ENCODE measurements at regions not wholly inside any gene's neighbourhood (a gene's known extent, or its start where the extent isn't known, plus 50 kb on each side); places are given as distances from the start of the nearest gene placed in this dataset.

DNA sequence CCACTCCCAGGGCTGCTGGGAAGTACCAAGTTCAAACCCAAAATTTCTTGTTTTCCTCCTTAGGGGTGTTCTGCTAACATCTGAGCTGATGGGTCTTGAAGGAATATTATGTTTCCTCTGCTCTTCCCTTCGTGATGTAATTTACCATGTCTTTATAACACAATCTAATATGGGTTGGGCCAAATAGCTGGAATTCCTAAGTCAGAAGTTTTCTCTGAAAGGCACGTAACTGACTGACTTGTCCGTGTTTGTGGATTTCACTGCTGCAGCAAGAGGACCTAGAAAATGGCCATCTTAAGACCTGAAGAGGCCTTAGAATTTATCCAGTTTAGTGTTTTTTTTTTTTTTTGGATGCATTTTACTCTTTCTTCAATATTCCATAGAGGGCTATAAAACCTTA lies 256.7 kb downstream of the DCDC2C start:
- DNase-seq: no peak

DNA sequence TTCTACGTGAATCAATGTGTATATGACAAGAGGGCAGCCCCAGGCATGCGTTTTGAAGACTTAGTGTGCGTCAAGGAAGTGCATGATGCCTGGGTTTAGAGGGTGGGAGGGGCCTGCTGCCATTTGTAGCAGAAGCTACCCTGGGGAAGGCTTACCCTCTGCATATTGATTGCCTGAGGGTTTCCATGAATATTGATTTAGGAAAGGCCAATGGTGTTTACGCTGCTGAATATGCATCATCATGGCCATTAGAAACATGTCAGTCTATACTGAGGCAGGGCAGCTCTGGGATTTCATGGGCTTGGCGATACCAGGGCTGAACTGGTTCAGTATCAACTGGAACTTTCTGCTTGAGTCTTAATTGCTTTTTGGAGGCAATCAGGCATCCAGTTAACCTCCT lies 259.3 kb downstream of the DCDC2C start:
- DNase-seq: no peak

DNA sequence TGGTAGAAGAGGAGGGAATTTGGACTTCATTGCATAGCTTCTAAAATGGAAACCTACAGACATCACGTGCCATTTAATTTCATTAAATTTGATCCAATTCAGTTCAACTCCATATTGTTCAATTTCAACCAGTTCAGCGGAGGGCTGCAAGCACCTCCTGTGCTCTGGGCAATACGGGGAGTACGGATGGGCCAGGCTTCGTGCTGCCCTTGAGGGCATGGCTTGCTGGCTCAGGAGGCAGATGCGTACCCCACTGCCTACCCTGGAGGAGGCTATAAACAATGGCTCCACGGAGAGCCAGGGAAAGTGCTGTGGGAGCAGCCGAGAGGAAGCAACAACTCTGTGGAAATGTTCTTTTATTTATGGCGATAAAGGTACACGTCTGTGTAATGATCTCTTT lies 261.8 kb downstream of the DCDC2C start:
- no peak for DNase-seq

DNA sequence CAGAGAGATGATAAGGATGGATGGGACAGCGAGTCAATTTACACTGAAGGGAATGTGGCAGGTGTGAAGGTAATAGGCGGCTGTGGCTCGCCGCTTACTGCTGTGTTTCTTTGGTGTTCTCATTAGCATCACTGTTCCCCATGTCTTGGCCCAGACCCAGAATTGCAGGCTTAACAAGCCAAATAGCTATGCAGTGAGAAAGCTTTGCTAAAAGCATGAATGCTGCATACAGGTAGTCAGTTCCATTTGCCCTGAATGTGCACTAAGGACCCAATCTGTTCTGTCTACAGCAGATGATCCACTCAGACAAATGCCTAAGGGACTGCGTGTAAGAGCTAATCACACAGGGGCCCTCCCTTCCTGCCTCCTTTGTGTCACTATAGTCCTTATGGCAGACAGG lies 262.6 kb downstream of the DCDC2C start:
- DNase-seq: no peak

DNA sequence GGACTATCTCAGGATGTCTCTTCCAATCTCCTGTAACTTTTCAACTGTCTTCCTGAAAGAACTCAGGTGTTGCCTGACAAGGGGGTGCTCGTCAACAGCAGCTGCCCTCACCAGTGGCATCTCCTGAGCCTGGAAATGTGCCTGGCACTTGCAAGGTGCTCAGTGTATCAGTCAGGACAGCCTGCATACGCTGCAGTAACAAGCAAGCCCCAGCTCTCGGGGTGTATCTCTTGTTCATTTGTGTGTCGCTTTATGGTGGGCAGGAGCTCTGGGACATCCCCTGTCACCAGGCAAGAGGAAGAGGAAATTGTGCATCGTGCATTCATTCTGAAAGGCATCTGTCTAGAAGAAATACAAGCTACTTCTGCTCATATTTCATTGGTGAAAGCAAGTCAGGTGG lies 263.1 kb downstream of the DCDC2C start:
- no peak for DNase-seq

DNA sequence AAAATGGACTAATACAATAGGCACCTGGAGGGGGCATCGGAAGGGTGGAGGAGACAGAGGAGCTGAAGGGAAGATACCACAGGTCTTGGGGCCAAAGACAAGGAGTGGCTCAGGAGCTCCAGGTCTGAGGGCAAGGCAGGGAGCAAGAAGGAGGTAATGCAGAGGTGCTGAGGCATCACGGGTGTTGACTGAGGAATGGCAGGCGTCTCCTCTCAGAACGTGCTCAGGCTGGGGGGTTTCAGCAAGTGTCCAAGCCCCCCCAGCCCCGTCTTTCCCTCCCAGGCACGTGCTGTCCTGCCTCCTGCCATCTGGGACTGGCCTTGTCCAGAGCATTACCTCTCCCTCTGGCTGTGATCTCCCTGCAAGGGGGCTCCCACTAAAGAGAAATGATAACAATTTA lies 265.4 kb downstream of the DCDC2C start:
- no peak for DNase-seq

DNA sequence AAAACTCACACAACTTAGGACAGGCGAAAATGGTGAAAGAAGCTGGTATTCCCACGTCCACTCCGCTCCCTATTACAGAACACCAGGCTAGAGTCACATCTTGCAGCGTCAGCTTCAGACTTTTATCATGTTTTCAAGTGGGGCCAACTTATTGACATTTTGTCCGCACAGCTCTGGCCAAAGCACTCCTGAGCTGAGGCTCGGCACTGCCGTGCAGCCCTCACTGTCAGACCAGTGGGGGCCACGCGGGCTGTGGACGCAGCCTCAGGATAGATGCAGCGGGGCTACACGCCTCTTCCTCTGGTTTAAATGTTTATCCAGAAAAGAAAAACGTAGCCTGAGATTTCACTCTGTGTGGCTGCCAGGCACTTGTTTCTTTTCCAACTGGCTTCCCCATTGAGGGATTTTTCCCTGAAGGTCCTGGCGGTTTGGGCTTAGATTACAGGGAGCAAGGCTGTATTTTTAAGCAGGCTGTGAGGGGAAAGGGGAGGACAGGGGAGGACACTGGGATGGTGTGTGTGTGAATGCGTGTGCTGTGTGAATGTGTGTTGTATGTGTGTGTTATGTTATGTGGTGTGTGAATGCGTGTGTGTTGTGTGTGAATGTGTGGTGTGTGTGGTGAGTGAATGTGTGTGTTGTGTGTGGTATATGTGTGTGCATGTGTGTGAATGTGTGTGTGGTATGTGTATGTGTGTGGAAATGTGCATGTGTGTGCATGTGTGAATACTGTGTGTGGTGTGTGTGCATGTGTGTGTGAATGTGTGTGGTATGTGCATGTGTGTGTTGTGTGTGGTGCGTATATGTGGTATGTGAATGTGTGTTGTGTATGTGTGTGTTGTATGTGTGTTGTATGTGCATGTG lies 267.6 kb downstream of the DCDC2C start:
- peak in 1 of 3 donors; percentile 32 for DNase-seq

DNA sequence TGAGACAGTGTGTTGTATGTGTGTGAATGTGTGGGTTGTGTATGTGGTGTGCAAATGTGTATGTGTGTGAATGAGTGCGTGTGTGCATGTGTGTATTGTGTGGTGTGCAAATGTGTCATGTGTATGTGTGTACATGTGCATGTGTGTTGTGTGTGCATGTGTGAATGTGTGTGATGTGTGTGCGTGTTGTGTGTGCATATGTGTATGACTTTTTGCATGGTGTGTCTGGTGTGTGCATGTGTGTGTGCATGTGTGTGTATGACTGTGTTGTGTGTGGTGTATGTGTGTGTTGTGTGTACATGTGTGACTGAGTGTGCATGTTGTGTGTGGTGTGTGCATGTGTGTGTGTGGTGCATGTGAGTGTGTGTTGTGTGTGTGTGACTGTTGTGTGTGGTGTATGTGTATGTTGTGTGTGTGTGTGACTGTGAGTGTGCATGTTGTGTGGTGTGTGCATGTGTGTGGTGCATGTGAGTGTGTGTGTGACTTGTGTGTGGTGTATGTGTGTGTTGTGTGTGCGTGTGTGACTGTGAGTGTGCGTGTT lies 268.3 kb downstream of the DCDC2C start:
- DNase-seq: no peak

DNA sequence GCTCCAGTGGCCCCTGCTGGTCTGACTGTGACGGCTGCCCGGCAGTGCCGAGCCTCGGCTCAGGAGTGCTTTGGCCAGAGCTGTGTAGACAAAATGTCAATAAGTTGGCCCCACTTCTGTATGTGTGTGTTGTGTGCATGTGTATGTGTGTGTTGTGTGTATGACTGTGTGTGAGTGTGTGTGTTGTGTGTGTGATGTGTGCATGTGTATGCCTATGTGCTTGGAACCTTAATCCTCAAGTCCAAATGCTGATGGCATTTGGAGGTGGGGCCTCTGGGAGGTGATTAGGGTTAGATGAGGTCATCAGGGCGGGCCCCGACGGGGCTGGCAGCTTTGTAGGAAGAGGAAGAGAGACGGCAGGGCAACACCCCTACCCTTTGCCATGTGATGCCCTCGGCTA lies 269.0 kb downstream of the DCDC2C start:
- DNase-seq: no peak

DNA sequence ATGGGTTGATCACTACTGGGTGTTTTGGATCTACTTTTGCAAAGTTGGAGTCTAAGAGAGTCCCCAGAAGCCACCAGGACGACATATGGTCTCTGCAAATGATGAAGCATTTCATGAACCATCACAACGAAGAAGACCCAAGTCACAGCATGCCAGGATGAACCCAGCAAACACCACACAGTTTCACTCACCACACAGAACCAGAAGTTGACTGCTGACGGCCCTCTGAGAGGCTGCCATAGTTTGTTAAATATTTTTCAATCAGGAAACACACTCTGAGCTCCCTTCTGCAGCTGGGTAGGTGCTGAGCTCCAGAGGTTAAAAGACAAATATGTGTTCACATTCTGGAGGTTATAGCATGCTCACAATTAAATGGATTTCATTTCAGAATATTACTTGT lies 271.4 kb downstream of the DCDC2C start:
- DNase-seq: no peak

DNA sequence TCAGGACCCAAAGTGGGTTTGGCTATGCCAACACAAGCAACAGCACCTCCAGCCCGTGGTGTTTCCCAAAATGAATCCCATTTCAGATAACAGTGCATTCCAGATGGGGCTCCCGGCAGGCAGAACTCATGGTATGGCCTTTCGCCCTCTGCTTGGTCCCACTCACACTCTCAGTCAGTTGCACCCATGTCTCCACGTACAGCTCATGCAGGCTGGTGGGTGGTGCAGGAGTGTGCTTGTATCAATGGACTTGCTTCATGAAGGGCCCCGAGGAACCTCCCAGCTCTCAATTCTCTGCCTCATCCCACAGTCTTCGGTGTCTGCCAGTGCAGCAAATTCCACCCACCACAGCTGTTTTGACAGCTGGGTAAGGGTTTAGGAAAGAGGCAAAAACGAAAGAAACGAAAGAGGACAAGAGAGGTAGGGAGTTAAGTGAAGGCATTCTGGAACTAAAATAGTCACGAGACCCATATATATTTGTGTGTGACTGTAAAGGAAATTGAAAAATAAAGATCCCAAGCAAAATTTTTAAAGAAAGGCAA lies 278.1 kb downstream of the DCDC2C start:
- peak in 1 of 3 donors; percentile 12 for DNase-seq

DNA sequence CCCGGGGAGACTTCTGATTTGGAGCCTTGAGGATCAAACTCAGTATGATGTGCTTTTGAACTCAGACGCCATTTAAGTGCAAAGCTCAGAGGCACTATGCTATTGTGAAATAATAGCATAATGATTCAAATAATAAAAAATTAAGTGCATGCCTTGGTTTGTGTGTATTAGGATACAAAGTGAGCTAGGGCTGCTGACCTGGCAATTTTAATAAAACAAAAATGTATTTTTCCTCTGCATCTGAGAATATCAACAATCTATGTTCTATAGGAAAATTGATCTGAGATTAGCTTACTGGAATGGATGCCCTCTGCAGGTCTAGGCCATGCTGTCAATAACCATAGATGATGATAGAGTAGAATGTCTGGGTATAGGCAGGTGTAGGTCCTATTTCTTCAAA lies 278.8 kb downstream of the DCDC2C start:
- DNase-seq: no peak

DNA sequence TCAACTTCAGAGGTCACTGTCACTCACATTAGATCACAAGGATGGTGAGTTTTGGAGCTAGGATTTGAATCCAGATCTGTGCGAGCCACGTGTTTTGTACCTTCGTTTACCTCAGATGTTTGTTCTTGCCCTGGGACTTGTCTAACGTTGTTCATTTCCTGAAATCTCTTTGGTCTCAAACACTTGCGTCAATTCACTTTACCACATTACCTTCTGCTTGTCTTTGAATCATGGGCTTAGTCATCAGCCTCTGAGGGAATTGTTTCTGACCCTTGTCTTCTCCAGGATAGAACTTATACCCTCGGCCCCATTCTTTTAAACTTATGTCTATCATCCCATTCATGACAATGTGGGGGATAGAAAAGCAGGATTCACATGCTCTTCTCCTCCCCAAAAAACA lies 282.7 kb downstream of the DCDC2C start:
- no peak for DNase-seq

DNA sequence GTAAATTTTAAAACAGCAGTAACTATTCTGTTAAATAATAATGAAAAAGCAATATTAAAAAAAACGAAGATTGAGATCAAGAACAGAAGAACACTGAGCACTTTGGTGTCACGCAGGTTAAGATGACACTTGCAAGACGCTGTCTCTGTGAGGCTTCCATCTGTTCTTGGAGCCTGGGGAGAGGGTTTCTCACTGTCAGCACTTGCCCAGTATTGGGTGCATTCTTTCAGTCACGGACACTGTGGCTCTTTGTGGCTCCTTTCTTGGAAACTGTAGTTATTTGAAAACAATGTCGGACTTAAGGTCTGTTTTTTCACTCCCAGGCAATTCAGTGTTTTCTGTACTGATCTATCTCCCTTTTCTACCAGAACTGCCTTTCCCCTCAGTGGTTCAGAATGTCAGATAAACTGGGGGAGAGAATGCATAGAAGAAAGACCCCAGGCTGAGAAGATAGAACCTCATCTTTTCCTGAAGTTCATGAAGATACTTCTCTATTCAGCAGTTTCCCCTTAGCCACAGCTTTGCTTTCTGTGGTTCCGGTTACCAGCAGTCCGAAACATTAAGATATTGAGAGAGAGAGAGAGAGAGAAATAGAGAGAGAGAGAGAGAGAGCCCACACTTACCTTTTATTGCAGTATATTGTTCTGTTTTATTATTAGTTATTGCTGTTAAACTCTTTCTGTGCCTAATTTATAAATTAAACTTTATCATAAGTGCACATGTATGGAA lies 283.3 kb downstream of the DCDC2C start:
- DNase-seq: no peak

DNA sequence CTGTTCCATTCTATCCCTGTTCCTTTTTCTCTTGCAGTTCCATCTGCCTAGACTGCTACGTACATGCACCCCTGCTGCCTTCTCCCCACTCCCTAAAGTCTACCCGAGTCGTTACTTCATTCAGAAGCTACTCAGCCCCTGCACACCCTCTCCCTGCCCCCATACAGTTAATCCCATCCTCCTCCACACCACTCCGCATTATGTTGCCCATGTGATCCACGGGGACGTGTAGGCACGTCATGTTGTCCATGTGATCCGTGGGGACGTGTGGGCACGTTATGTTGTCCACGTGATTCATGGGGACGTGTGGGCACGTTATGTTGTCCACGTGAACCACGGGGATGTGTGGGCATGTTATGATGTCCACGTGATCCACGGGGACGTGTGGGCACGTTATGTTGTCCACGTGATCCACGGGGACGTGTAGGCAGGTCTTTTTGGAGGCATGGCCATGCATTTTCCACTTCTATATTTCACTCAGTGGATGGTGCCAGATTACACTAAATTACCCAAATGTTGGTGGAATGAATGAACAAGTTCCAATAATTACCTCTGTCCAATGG lies 299.5 kb downstream of the DCDC2C start:
- DNase-seq: no peak

DNA sequence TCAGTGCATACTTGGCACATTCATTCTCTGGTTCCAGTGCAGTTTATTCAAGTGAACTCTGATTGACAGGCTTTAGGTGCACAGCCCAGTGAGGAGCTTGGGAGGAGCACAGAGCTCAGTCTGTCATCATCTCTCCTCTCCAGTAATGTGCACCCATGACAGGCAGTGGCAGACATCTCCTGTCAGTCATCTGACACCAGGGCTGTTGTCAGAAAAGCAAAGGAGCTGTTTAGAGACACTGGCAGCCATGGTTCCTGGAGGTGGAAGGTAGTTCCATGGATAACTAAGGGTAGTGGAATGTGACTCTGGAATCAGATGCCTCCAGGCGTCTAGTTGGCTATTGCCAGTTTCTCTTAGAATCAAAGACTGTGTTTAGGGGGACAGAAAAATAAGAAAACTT lies 308.8 kb downstream of the DCDC2C start:
- DNase-seq: peak in 2 of 3 donors; percentile 3 to 4

DNA sequence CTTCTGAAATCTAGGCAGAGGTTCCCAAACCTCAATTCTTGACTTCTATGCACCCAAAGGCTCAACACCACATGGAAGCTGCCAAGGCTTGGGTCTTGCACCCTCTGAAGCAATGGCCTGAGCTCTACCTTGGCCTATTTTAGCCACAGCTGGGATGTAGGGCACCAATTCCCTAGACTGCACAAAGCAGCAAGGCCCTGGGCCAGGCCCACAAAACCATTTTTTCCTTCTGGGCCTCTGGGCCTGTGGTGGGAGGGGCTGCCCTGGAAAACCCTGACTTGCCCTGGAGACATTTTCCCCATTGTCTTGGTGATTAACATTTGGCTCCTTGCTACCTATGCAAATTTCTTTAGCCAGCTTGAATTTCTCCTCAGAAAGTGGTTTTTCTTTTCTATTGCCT lies 315.2 kb downstream of the DCDC2C start:
- DNase-seq: no peak

DNA sequence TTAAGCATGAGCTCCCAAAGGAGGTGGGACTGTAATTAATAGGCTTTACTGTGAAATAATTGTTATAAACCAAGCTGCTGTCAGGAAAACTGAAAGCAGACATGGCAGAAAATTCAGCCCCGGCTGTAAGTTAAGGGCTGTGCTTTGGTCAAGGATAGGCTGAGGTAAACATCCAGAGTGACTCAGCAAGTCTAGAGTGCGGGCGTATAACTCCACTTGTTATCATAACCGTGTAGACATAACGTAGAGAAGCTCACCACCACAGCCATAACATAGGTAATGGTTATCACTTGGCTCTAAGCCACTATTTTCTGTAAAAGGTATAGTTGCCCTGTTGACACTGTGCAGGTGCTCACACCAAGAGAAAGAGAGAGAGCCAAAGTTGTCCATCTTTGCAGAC lies 316.8 kb downstream of the DCDC2C start:
- DNase-seq: no peak

DNA sequence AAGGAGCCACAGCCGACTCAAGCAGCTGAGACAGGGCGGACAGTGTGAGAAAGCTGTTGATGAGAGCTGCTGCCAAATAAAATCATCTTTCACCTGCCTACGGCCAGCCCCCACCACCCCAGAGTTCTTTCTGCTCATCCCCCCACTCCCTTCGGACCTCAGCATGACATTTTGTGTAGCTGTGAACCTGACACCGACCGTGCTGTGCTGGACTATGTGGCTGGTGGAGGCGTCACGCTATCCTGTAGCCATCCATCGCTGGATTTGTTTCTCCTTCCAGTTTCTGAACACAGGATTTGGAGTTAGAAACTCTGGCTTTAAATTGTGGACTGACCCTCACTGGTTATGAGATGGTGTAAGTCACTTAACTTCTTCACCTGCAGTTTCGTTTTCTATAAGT lies 317.3 kb downstream of the DCDC2C start:
- DNase-seq: no peak

DNA sequence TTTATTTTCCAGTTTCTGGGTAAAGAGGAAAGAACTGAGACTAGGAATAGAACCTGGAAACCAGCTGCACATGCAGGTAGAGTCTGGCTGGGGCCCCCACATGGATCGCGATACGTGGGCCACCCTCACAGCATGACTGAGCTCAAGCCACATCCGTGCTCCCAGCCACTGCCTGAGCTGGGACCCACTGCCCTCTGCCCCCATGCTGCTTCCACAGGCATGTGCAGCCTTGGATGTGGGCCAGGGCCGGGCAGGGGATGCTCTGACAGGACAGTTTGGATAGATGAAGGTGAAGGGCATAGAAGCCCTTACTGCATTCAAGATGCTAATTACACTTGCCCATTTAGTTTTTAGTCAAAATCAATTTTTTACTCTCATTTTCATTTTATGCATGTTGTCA lies 321.2 kb downstream of the DCDC2C start:
- no peak for DNase-seq

DNA sequence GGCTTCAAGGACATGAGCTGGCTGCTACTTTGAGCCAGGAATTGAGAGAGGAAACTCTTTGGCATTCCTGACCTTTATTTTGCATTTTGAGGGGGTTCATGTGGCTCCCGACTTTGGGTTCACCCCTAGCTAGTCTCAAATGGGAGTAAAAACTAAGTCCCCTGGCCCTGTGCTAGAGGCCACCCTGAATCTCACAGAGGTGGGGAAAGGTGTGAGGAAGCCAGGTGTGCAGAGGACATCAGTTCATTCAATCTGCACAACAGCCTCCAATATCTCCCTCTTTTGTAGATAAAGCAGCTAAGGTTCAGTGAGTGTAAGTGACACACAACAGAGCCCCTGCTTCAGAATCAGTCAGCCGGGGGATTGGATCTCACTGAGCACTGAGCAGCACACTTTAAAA lies 325.7 kb downstream of the DCDC2C start:
- no peak for DNase-seq

DNA sequence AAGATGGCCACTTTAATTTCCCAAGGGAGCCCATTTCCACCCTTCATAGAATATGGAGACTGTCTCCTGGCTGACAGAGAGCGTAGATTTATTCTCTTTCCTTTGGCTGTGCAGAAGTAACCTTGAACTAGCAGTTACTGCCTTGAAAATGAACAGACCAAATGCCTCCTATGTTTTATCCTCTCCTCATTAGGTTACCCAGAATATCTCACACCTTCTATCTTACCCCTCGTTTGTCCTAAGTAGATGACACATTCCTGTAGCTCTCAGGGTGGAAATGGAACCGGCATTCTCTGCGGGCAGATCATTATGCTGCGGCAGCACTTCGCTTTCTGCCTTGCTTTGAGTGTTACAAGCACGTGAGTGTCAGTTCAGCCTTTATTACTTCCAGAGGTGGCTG lies 336.5 kb downstream of the DCDC2C start:
- DNase-seq: no peak
